HG02981 (cell line): ENCODE measurements at regions not wholly inside any gene's neighbourhood (a gene's known extent, or its start where the extent isn't known, plus 50 kb on each side); places are given as distances from the start of the nearest gene placed in this dataset.

Experiments used
- ATAC-seq: cut with Tn5 transposase; IDR thresholded peaks from one replicate; pipeline ENCODE4 v1.9.1; 2021; ENCODE audit warnings: mild to moderate bottlenecking, moderate library complexity; ENCODE audit not compliant: unreplicated experiment

- ATAC-seq = no peak
Observed at GRCh38 chr1:90412563-90412962, 304.5 kb downstream of the BARHL2 start.

GRCh38 chr1:90411185-90411584, 305.9 kb downstream of the BARHL2 start:
- no peak for ATAC-seq

GRCh38 chr1:90407737-90408136, 309.4 kb downstream of the BARHL2 start:
- ATAC-seq = no peak

- no peak for ATAC-seq
Observed at GRCh38 chr1:90405726-90406125, 311.4 kb downstream of the BARHL2 start.

- no peak for ATAC-seq
Observed at GRCh38 chr1:90402893-90403849, 313.9 kb downstream of the BARHL2 start.

GRCh38 chr1:90400131-90400530, 317.0 kb downstream of the BARHL2 start:
- no peak for ATAC-seq

- no peak for ATAC-seq
Observed at GRCh38 chr1:90396917-90397316, 320.2 kb downstream of the BARHL2 start.

GRCh38 chr1:90394247-90394646, 322.9 kb downstream of the BARHL2 start:
- no peak for ATAC-seq

- ATAC-seq = no peak
Observed at GRCh38 chr1:90393025-90393424, 324.1 kb downstream of the BARHL2 start.

GRCh38 chr1:90391126-90391525, 326.0 kb downstream of the BARHL2 start:
- ATAC-seq = no peak

- ATAC-seq = no peak
Observed at GRCh38 chr1:90387805-90388204, 329.3 kb downstream of the BARHL2 start.

- no peak for ATAC-seq
Observed at GRCh38 chr1:90386899-90387720, 330.0 kb downstream of the BARHL2 start.

- no peak for ATAC-seq
Observed at GRCh38 chr1:90384193-90384592, 332.9 kb downstream of the BARHL2 start.

GRCh38 chr1:90382161-90382560, 334.9 kb downstream of the BARHL2 start:
- no peak for ATAC-seq

- ATAC-seq = no peak
Observed at GRCh38 chr1:90381598-90381997, 335.5 kb downstream of the BARHL2 start.

- ATAC-seq = no peak
Observed at GRCh38 chr1:90371448-90371813, 345.7 kb downstream of the BARHL2 start.

- no peak for ATAC-seq
Observed at GRCh38 chr1:90370686-90371447, 346.2 kb downstream of the BARHL2 start.

- no peak for ATAC-seq
Observed at GRCh38 chr1:90362163-90362562, 354.9 kb downstream of the BARHL2 start.

GRCh38 chr1:90361026-90361425, 356.1 kb downstream of the BARHL2 start:
- no peak for ATAC-seq

GRCh38 chr1:90359994-90360393, 357.1 kb downstream of the BARHL2 start:
- no peak for ATAC-seq

GRCh38 chr1:90358448-90358847, 358.7 kb downstream of the BARHL2 start:
- no peak for ATAC-seq
